Endothelial cell of umbilical vein (primary cell): ENCODE measurements at regions not wholly inside any gene's neighbourhood (a gene's known extent, or its start where the extent isn't known, plus 50 kb on each side); places are given as distances from the start of the nearest gene placed in this dataset.
"Not testable (repeated sequence)": the region's sequence is repeated elsewhere in the genome, so short reads cannot be mapped to it uniquely, and the experiment has no call there.

Experiments
- BruUV-seq: library from RNA; stranded (reverse); fragments of 400-500 nt; replicated peaks from 2 replicates; lab custom pipeline; 2021; lab: Mats Ljungman, UMichigan
- CTCF ChIA-PET: fragments of 300-600, 350-600 bp; sonication (Branson Sonifier 250); formaldehyde crosslinking; loops from one replicate; lab custom pipeline; 2021; ENCODE audit warnings: antibody characterized with exemption, inconsistent platforms; lab: Charles Lee
- POLR2A ChIA-PET: fragments of 300-600, 350-600 bp; sonication (Branson Sonifier 250); formaldehyde crosslinking; loops from one replicate; lab custom pipeline; 2021; ENCODE audit warnings: antibody characterized with exemption, inconsistent platforms; lab: Charles Lee
- DNase-seq: peaks from one replicate; pipeline ENCODE4 v3.0.0-alpha.2; 2011; ENCODE audit warnings: low read depth, low spot score
- FAIRE-seq: peaks from 2 replicates; lab custom pipeline; 2011; peaks lifted over from hg19 to GRCh38; lab: Jason Lieb, UNC
- H2AFZ ChIP-seq: 2 replicates; pipeline ENCODE4 v1.6.0; 2012; ENCODE audit warnings: low read depth, low read length, control low read depth, inconsistent platforms
- H3K27ac ChIP-seq: 2 replicates; pipeline ENCODE4 v1.5.1; 2011; ENCODE audit warnings: low read depth, mild to moderate bottlenecking, control low read depth, low read length, moderate library complexity; ENCODE audit not compliant: insufficient read depth
- H3K27me3 ChIP-seq, 2 experiments: 2 replicates each; pipeline versions ENCODE4 v1.6.0 to v1.6.1; 2011; ENCODE audit warnings: low read length in 2 of 2, mixed read lengths in 1 of 2; ENCODE audit not compliant: control insufficient read depth in 2 of 2, insufficient read depth in 2 of 2
- H3K36me3 ChIP-seq, 2 experiments: 2 replicates in 1 of 2; 3 replicates in 1 of 2; pipeline ENCODE4 v1.5.1; 2011; ENCODE audit warnings: low read length in 2 of 2, mild to moderate bottlenecking in 1 of 2, moderate library complexity in 1 of 2; ENCODE audit not compliant: control insufficient read depth in 2 of 2, insufficient read depth in 2 of 2; ENCODE audit errors: extremely low read depth in 1 of 2
- H3K4me1 ChIP-seq: 3 replicates; pipeline ENCODE4 v1.5.1; 2011; ENCODE audit warnings: mild to moderate bottlenecking, low read length; ENCODE audit not compliant: control insufficient read depth, insufficient read depth; ENCODE audit errors: extremely low read depth
- H3K4me2 ChIP-seq: 2 replicates; pipeline ENCODE4 v1.6.1; 2011; ENCODE audit warnings: low read length, control low read depth, mixed read lengths; ENCODE audit not compliant: insufficient read depth
- H3K4me3 ChIP-seq, 3 experiments: fragments of 200-600 bp in 1 of 3; sonication (generic), shearing (Covaris generic) in 1 of 3; replicated peaks in 1 of 3; 2 replicates each; pipeline ENCODE4 v1.5.1; 2011 to 2016; ENCODE audit warnings: control low read depth in 3 of 3, low read length in 3 of 3, mild to moderate bottlenecking in 2 of 3, inconsistent platforms in 1 of 3, low read depth in 1 of 3, moderate library complexity in 1 of 3; ENCODE audit not compliant: insufficient read depth in 1 of 3
- H3K79me2 ChIP-seq: 2 replicates; pipeline ENCODE4 v1.6.0; 2012; ENCODE audit warnings: low read length, inconsistent platforms; ENCODE audit not compliant: control insufficient read depth, insufficient read depth
- H3K9ac ChIP-seq: replicated peaks from 2 replicates; pipeline ENCODE3; 2011; ENCODE audit warnings: low read length, control low read depth; ENCODE audit not compliant: insufficient read depth; ENCODE audit errors: extremely low read depth
- H3K9me1 ChIP-seq: replicated peaks from 3 replicates; pipeline ENCODE4 v1.6.0; 2011; ENCODE audit warnings: mild to moderate bottlenecking, low read length; ENCODE audit not compliant: control insufficient read depth, insufficient read depth; ENCODE audit errors: extremely low read depth
- H3K9me3 ChIP-seq: replicated peaks from 2 replicates; pipeline ENCODE4 v1.5.1; 2012; ENCODE audit warnings: low read length, inconsistent platforms; ENCODE audit not compliant: control insufficient read depth, insufficient read depth
- H4K20me1 ChIP-seq: replicated peaks from 2 replicates; pipeline ENCODE3; 2011; ENCODE audit warnings: mild to moderate bottlenecking, low read length; ENCODE audit not compliant: control insufficient read depth, insufficient read depth; ENCODE audit errors: extremely low read depth
- EZH2 ChIP-seq: IDR thresholded peaks from 2 replicates; pipeline ENCODE4 v1.6.1; 2012; ENCODE audit warnings: borderline replicate concordance, low read depth, mild to moderate bottlenecking, moderate library complexity, low read length, inconsistent platforms; ENCODE audit not compliant: severe bottlenecking
- FOS ChIP-seq: IDR thresholded peaks from 2 replicates; pipeline ENCODE4 v1.6.1; 2011; ENCODE audit warnings: mild to moderate bottlenecking, low read length, moderate library complexity, borderline replicate concordance; ENCODE audit not compliant: insufficient read depth
- GATA2 ChIP-seq: IDR thresholded peaks from 2 replicates; pipeline ENCODE4 v1.7.0; 2011; ENCODE audit warnings: low read depth, mild to moderate bottlenecking, moderate library complexity, mixed read lengths, low read length; ENCODE audit not compliant: insufficient read length, insufficient read depth
- JUN ChIP-seq: IDR thresholded peaks from 2 replicates; pipeline ENCODE4 v1.6.1; 2011; ENCODE audit warnings: borderline replicate concordance, low read depth; ENCODE audit not compliant: insufficient read length, insufficient read depth
- MAX ChIP-seq: IDR thresholded peaks from 2 replicates; pipeline ENCODE4 v1.6.1; 2011; ENCODE audit not compliant: insufficient read depth, insufficient read length
- MYC ChIP-seq: IDR thresholded peaks from one replicate; pipeline ENCODE4 v1.6.1; 2011; ENCODE audit warnings: mild to moderate bottlenecking, low read depth, low read length
- POLR2A ChIP-seq: IDR thresholded peaks from 2 replicates; pipeline ENCODE4 v1.6.1; 2012; ENCODE audit warnings: low read depth, mild to moderate bottlenecking, control low read depth, low read length
- POLR2AphosphoS5 ChIP-seq: IDR thresholded peaks from 2 replicates; pipeline ENCODE4 v1.6.1; 2012; ENCODE audit warnings: low read depth, mild to moderate bottlenecking, control low read depth, low read length, moderate library complexity; ENCODE audit not compliant: insufficient read depth
- dilution Hi-C: fragments of 300-500 bp; cut with MboI; formaldehyde crosslinking; loops from one replicate; pipeline ENCODE4 v1.15.0; 2019; ENCODE audit warnings: low sequenced_read_pairs; ENCODE audit not compliant: extremely low pct_ligation_motif_present
- intact Hi-C: fragments of 100-400 bp; cut with micrococcal nuclease; formaldehyde crosslinking; loops from one replicate; pipeline ENCODE4 v1.10.0; 2022
- TF ChIP-seq, protein P1 (sequence below), 2 donors: IDR thresholded peaks; 1 replicate in 1 of 2; 2 replicates in 1 of 2; pipeline ENCODE4 v1.5.1; 2011; ENCODE audit warnings: low read length in 2 of 2, mild to moderate bottlenecking in 2 of 2, moderate library complexity in 2 of 2, control low read depth in 1 of 2, inconsistent platforms in 1 of 2, low read depth in 1 of 2; ENCODE audit not compliant: insufficient read depth in 1 of 2; ENCODE audit errors: extremely low read depth in 1 of 2

- H3K27ac ChIP-seq, H3K4me2 ChIP-seq, H2AFZ ChIP-seq, dilution Hi-C loops, intact Hi-C loops, DNase-seq, FAIRE-seq, H3K27me3 ChIP-seq, H3K79me2 ChIP-seq, H3K4me1 ChIP-seq, H3K36me3 ChIP-seq, H4K20me1 ChIP-seq, BruUV-seq, H3K9me3 ChIP-seq, H3K9me1 ChIP-seq, H3K4me3 ChIP-seq, POLR2A ChIA-PET, H3K9ac ChIP-seq: not testable (repeated sequence)
- CTCF ChIA-PET = interaction anchor here (1.9 kb wide), 1 partner anchor 35 kb away, joined by 5 read pairs; no protein-coding TSS in a partner anchor
Observed at GRCh38 chr1:117718596-117718995, 112.7 kb downstream of the TENT5C start.

- Histone ChIP-seq H3K4me2 (no peak overlapping the region), H3K27ac (no peak overlapping the region), H3K36me3 (no peaks in the 10 kb centered on the region), H3K9me1 (no peaks in the 10 kb centered on the region), H3K4me1 (no peaks in the 10 kb centered on the region), H4K20me1 (no peaks in the 10 kb centered on the region), H3K27me3 (no peaks in the 10 kb centered on the region), H3K9ac (no peak overlapping the region), H3K79me2 (no peaks in the 10 kb centered on the region), H3K4me3 (no peak overlapping the region), H2AFZ (no peak overlapping the region), H3K9me3 (no peaks in the 10 kb centered on the region)
- ChIA-PET CTCF (interaction anchor here (1.0 kb wide), 1 partner anchor 184 kb away, joined by 3 read pairs; no protein-coding TSS in a partner anchor), POLR2A (no interaction called here)
- intact Hi-C loops (no loop called here), dilution Hi-C loops (no loop called here)
- no peak for FAIRE-seq
- no TSS peak for BruUV-seq
- TF ChIP-seq POLR2AphosphoS5 (no peak), EZH2 (no peak), POLR2A (no peak), MYC (no peak), FOS (no peak), JUN (no peak), MAX (no peak), GATA2 (no peak)
- TF ChIP-seq, protein P1, sequence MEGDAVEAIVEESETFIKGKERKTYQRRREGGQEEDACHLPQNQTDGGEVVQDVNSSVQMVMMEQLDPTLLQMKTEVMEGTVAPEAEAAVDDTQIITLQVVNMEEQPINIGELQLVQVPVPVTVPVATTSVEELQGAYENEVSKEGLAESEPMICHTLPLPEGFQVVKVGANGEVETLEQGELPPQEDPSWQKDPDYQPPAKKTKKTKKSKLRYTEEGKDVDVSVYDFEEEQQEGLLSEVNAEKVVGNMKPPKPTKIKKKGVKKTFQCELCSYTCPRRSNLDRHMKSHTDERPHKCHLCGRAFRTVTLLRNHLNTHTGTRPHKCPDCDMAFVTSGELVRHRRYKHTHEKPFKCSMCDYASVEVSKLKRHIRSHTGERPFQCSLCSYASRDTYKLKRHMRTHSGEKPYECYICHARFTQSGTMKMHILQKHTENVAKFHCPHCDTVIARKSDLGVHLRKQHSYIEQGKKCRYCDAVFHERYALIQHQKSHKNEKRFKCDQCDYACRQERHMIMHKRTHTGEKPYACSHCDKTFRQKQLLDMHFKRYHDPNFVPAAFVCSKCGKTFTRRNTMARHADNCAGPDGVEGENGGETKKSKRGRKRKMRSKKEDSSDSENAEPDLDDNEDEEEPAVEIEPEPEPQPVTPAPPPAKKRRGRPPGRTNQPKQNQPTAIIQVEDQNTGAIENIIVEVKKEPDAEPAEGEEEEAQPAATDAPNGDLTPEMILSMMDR (IDR thresholded peaks at IDR 0.05; ENCODE audit: extremely low read depth in 1 of 2, insufficient read depth in 1 of 2, low read depth in 1 of 2, low read length in 2 of 2) = no peak
- DNase-seq = no peak
Observed at GRCh38 chr1:117719004-117719403, 113.2 kb downstream of the TENT5C start.
